Head of caudate nucleus (tissue), 42 donors: ENCODE measurements at regions not wholly inside any gene's neighbourhood (a gene's known extent, or its start where the extent isn't known, plus 50 kb on each side); places are given as distances from the start of the nearest gene placed in this dataset.

Experiments
- DNase-seq, 42 donors: peaks; one replicate each; pipeline versions ENCODE4 v3.0.0 to v3.0.0-alpha.2; 2020 to 2021; ENCODE audit warnings: mixed read lengths in 7 of 42
- intact Hi-C: fragments of 100-400 bp; cut with DNase I; formaldehyde crosslinking; loops from one replicate; pipeline ENCODE4 v1.15.0; 2022

DNA sequence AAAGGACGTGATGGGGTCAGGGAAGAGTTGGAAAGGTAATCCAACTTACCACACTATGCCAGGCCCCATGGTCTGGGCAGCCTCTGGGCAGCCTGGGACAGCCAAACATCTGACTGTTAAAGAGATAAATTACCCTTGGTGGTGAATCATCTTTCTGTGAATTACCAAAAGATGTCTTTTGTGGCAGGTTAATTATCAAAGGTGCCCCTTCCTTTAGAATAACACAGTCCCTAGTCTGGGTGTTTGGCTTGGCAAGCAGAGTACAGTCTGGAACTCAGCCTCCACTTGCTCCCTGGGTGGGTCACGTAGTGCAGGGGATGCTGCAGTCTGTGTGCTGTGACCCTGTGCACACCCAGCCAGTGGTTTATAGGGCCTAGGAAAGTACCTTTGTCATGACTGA lies 113.1 kb downstream of the ZNF621 start:
- DNase-seq: no peak
- intact Hi-C loops: no loop called here

DNA sequence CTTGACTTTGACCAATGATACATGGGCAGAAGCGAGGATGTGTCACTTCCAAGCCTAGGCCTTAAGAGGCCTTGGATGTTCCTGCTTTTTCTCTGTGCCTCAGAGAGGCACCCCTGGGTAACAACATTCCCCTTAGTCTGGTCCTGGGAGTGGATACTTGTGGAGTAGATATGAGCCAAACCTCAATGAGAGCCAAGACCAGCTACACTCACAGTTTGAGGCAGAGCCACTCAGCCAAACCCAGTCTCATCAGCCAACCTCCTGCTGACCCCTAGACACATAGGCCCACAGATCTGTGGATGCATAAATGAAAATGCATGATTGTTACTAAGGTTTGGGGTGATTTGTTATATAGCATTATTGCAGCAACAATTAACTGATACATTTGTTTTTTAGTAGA lies 114.2 kb downstream of the ZNF621 start:
- intact Hi-C loops: no loop called here
- no peak for DNase-seq

DNA sequence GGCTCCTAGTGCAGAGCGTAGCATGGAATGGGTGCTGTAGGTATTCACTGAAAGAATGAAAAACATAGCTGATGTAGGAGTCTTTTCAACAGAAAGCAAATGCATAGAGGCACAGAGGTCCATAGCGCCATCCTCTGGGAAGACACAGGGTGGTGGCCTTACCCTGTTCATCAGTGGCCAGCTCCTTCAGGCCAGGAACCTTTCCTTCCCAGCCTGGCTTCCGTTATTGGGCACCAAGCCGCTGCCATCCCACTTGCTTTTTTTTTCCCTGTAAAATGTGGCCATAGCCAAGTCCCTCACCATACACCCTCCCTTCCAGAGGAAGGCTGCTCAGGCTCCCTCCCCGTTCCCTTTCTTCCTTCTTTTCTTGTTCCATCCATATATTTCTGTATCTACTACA lies 118.1 kb downstream of the ZNF621 start:
- no peak for DNase-seq
- intact Hi-C loops: no loop called here

DNA sequence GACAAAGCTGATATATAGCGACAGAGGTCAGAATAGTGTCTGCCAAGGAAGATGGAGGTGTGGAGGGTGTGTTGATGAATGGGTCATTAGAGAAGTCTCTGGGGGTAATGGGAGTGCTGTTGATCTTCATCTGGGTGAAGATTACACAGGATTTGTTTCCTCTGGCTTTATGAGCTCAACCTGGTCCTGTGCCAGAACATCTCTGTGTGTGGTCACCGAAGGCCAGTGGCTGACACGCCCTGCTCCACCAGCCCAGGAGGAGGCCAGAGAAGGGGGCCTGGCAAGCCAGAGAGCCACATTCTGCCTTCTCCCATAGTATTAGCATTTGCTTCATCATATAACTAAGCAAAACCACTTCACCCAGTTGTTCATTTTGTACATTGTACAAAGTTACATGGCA lies 121.1 kb downstream of the ZNF621 start:
- DNase-seq: no peak
- intact Hi-C loops: no loop called here

DNA sequence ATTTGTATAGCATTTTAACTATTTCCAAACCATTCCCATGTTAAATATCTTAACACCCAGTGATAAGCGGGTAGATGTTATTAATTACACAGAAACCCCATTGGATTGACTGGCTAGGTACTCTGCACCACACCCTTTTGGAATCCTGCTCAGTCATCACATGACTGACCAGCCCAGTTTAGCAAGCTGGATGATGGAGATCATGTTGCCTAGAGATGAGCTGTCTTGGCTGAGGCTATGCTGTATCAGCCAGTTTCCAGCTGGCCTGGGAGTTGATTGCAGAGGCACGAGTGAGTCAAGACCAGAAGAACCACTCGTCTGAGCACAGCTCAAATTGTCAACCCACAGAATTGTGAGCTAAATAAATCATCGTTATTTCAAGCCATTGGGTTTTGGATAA lies 124.6 kb downstream of the ZNF621 start:
- intact Hi-C loops: no loop called here
- DNase-seq: no peak

DNA sequence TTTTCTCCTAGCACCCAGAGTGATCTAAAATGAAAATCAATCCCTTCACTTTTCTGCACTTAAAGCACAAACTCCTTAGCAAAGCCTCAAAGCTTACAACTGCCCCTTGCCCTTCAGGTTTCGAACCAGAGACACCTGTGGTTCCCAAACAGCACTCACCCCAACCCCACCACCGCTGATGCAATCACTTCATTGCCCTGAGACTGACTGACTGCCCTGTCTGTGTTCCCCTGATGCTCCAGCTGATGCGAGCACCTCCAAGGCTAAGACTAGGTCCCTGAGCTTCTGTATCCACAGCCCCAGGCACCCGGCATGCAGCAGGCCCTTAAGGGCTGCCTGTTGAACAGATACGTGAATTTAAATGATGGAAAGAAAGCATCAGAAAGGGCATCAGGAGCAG lies 127.3 kb downstream of the ZNF621 start:
- intact Hi-C loops: loop anchor here (5.0 kb wide), 1 partner anchor 350 kb away; no protein-coding TSS in a partner anchor
- no peak for DNase-seq

DNA sequence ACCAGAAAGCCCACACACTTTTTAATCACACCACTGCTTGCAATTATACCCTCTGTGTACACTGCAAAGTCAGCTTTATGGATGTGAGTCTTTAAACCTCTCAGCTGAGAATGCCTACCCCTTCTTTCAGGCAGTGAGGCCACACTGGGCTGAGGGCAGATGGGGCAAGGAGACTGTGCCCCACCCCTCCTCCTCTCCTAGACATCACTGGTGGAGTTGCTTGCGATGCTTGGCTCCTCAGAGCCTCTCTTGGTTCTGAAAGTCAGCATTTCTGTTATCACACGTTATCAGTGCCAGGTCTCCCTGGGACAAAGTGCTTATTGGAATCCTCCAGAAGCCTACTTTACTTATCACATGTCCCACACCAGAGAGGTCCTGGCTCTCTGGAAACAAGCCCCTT lies 128.2 kb downstream of the ZNF621 start:
- DNase-seq: no peak
- intact Hi-C loops: loop anchor here (5.0 kb wide), 1 partner anchor 349 kb away; no protein-coding TSS in a partner anchor

DNA sequence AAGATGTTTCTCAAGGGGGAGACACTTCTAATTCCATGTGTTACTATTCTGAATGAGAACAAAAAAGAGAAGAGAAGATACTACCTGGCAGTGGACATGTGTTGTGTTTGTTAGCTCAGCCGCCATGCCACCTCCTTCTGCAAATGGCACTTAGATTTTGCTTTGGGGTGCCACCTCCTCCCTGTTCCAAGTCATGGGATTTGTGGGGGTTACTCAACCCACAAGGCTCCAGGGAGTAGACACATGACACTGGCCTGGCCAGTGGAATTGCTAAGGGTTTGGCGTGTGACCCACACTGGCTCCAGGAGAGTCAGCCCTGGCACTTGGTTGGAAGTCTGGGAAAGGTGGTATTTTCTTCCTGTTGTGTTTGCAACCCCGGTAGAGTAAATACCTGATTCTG lies 129.1 kb downstream of the ZNF621 start:
- intact Hi-C loops: loop anchor here (5.0 kb wide), 1 partner anchor 348 kb away; no protein-coding TSS in a partner anchor
- no peak for DNase-seq

DNA sequence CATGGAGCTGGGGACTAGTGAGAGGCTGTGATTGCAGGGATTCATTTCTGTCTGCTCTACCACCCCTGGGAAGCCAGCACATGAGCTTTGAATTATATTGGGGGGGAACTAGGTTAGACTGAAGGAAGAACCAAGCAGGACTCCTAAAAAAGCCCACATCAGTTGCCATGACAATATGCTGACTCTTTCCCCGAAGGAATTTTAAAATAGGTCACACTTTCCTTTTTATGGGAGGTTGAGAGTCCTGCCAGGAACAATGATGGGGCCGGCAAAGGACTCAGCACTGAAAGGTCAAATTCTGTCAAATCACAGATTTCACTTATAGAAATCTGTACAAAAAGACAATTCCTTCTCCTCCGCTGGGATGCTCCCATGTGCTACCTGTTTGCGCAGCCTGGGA lies 130.8 kb downstream of the ZNF621 start:
- intact Hi-C loops: no loop called here
- DNase-seq: no peak

DNA sequence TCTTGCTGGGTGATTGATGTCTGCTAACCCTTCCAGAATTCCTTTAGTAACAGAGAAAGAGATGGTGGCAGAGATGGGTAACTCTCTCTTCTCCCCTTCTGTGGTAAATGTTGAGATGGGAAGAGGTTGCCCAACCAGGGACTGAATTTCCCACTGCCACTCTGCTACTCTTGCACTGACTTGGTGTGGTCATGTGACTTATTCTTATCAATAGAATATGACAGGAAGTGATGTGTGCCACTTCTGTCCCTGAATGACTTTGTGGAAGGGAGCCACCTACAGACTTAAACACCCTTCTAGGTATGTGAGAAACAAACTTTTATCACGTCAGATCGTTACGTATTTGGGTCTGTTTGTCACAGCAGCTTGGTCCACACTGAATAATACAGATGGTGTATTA lies 132.9 kb downstream of the ZNF621 start:
- intact Hi-C loops: no loop called here
- DNase-seq: no peak

DNA sequence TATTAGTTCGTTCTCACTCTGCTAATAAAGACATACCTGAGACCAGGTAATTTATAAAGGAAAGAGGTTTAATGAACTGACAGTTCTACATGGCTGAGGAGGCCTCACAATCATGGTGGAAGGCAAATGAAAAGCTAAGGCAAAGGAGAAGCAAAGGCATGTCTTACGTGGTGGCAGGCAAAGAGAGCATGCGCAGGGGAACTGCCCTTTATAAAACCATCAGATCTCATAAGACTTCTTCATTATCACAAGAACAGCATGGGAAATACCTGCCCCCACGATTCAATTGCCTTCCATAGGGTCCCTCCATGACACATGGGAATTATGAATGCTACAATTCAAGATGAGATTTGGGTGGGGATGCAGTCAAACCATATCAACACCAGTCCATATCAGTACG lies 133.5 kb downstream of the ZNF621 start:
- intact Hi-C loops: no loop called here
- no peak for DNase-seq

DNA sequence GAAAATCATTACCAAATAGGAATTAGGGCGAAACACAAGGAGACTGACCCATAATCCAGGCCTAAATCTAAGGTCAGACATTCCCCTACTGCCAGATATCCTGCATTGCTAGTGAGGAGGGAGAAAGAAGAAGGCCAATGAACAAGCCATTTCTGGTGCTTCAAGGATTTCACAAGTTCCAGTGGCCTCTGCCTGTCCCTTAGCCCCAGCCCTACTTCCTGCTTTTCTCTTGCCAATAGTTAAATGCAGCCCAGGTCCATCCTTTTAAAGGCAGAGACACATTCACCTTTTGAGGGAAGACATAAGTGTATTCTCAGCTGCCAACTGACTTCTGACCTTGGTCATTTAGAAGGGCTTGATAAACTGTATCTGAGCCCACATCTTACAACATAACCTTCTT lies 135.8 kb downstream of the ZNF621 start:
- intact Hi-C loops: no loop called here
- no peak for DNase-seq

DNA sequence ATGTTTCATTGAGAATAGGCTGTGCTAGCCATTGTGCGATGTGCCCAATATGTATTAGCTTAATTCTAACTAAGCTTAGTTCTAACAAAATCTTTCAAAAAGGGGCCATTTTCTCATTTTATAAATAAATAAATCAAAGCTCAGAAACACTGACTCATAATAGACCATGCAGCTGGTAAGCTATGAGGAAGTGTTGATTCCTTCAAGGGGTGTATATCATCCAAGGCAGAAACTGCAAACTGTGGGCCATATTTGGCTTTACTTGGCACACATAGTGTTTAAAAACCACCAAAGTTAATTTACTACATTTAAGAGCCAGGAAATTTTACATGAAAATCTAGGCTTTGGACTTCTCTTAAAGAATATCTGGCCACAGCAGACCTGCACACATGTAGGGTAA lies 136.5 kb downstream of the ZNF621 start:
- DNase-seq: no peak
- intact Hi-C loops: no loop called here

DNA sequence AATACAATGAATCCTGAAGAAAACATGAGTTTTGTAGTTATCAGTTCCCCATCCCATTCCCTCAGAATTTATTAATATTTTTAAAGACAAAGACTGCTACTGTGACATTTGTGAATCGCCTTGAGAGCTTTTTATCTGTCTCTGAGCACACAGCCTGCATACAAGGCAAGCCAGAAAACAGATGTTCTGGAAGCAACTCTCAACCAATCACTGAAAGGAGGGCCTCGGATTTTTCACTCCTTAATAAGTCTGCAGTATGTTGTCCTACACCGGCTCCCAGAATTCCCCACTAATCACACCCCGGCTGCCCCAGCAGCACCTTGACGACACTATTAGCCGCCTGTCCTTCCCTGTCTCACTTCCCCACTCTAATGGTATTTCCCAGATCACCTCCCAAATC lies 138.5 kb downstream of the ZNF621 start:
- no peak for DNase-seq

DNA sequence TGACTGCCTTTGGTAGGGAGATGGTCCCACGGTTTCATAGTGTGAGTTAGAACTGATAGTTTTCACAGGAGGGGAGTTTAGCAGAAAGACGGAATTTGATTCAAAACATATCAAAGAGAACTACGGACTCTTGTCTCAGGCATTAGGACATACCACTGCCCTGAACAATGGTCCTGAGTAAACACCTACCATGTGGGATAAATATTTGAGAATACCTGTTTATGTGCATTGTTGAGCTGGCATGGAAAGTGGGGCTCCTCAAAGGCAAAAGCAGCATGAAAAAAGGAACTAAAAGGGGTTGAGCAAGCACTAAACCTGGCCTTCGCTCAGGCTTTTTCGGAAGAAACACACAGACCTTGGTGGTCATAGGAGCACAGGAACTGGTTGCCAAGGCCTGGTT lies 144.4 kb downstream of the ZNF621 start:
- intact Hi-C loops: no loop called here
- no peak for DNase-seq

More for the DNA sequence above, 138.5 kb downstream of the ZNF621 start:
- intact Hi-C loops: no loop called here

DNA sequence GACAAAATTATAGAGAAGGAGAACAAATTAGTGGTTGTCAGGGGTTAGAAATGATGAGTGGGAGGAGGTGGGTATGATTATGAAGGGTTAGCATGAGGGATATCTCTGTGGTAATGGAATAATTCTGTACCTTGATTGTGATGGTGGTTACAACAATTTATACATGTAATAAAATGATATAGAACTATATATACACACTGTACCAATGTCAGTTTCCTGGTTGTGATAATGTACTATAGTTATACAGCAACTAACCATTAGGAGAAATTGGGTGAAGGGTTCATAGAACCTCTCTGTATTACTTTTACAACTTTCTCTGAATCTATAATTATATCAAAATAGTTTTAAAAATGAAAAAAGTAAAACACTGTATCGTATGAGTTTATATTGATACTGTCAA lies 148.1 kb downstream of the ZNF621 start:
- no peak for DNase-seq
- intact Hi-C loops: no loop called here

DNA sequence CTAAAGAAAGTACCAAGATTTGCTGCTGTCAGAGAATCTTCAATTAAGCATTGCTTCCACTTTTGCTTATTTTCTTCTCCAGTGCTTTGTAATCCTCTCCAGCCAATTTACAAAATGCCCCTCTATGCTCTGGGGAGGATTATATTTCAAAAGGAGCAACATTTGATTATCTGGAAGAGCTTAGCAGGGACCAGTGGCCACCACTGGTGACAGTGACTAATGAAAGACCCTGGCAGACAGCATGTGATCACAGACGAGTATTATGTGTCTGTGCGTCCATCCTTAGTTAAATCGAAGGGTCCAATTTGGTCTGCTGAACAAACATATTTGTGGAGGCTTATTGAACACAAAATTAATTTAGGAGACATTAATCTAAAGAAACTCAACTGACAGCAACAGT lies 152.6 kb downstream of the ZNF621 start:
- intact Hi-C loops: no loop called here

DNA sequence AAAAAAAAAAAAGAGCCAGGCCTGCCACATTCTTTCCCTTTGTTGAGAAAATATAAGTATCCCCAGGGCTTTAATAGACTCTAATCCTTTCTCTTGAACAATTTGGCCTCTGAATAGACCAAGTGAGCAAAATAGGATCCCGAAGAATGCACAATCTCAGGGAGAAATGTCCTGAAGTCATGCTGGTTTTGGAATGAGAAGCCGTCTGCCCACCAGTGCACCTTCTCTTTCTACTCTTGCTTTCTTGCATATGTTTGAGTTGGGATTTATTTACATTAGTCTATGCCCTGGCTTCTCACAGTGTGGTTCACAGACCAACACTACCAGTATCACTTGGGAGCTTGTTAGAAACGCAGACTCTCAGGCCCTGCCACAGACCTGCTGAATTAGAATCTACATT lies 153.0 kb downstream of the ZNF621 start:
- DNase-seq: no peak
- intact Hi-C loops: no loop called here

More for the DNA sequence above, 152.6 kb downstream of the ZNF621 start:
- no peak for DNase-seq

DNA sequence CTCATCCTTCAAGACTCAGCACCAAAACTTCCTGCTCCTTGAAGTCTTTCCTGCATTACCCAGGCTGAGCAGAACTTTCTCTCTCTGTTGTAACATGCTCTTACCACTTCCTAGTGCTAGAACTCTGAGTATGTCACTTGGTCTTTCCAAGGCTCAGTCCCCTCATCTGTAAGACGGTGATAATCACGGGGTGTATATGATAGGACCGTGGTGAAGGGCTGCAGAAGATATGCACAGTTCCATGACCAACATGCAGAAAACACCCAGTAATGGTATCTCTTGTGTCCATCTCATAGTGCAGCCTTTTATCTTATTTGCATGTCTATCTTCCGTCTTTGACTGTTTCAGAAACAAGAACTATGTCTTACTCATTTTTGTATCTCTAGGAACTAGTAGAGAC lies 154.5 kb downstream of the ZNF621 start:
- no peak for DNase-seq
- intact Hi-C loops: no loop called here

DNA sequence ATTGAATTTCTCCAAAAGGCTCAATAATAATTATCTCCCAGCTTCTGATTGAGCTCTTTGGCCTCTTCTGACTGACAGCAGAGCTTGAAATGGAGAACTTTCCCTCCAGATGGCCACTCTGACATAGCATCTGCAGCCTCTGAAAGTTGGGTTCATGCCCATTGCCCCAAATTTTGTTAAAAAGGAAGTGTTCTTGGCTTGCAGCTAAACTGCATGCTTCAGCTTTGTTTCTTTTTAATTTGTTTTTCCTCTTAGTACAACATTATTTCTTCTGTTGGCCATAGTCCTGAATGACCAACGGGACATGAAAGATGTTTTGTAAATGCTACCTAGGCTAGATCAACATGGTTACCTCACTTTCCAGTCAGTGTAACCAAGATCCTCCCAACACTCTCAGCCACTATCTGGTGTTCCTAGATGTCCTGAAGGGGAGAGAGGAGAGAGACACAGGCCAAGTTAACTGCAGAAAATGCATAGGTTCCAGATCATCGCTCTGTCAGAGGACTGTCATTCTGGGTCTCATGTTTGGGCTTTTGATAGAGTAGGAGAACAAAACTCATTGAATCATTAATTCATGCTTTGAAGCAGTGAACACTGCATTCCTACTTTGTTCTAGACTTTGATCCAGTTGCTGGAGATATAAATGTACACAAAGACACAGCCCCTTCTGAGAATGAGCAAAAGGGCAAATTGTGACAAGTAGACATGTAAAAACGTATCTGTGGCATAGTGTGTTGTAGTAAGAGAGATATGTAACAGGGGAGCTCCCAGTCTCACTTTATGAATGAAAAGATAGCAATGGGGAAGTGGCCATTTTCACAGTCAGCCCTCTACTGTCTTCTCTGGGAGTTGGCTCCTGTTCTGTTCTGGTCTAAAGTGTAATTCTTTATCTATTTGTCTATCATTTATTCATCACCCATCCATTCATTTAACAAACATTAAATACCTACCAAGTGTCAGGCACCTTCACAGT lies 156.2 kb downstream of the ZNF621 start:
- DNase-seq: peak in 3 of 42 donors; percentile 6 to 40 (median 23)
- intact Hi-C loops: no loop called here

DNA sequence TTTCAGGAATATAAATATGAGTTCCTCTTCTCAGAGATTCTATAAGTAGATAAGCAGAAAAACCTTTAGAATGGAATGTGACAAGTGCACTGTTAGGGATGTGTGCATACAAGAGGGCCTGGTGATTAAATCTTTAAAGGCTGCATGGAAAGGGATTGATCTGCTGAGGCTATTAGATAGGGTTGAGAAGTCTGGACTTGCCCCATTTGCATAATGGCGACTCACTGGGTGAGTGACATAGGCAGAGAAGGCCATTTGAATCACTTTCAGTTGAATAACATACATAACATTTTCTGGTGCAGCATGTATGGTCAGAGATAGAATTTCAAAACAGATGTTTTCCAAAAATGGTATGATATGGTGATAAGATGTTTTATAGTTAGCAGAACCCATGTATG lies 156.9 kb downstream of the ZNF621 start:
- intact Hi-C loops: no loop called here
- DNase-seq: no peak
